Ovary (tissue), 7 donors: ENCODE measurements at regions not wholly inside any gene's neighbourhood (a gene's known extent, or its start where the extent isn't known, plus 50 kb on each side); places are given as distances from the start of the nearest gene placed in this dataset.
"Not testable (repeated sequence)": the region's sequence is repeated elsewhere in the genome, so short reads cannot be mapped to it uniquely, and the experiment has no call there.

Source experiments
- DNase-seq, 5 donors: peaks; one replicate each; pipeline ENCODE4 v3.0.0-alpha.2; 2019 to 2020
- H3K27ac ChIP-seq, 2 donors: fragments of 200-600 bp; one replicate each; pipeline versions ENCODE4 v1.5.1 to v1.8.0; 2019 to 2022
- H3K27me3 ChIP-seq: fragments of 200-600 bp; one replicate; pipeline ENCODE4 v1.8.0; 2022
- H3K36me3 ChIP-seq: fragments of 200-600 bp; sonication (generic); one replicate; pipeline ENCODE4 v1.5.1; 2019
- H3K4me1 ChIP-seq: one replicate; pipeline ENCODE4 v1.8.1; 2013; ENCODE audit warnings: mild to moderate bottlenecking, moderate library complexity; ENCODE audit not compliant: insufficient read depth
- H3K4me3 ChIP-seq: fragments of 200-600 bp; sonication (generic); one replicate; pipeline ENCODE4 v1.5.1; 2017
- H3K9me3 ChIP-seq, 2 donors: fragments of 200-600 bp in 1 of 2; sonication (generic) in 1 of 2; one replicate each; pipeline versions ENCODE4 v1.5.1 to v1.8.1; 2013 to 2019; ENCODE audit warnings: mild to moderate bottlenecking in 1 of 2, moderate library complexity in 1 of 2
- EP300 ChIP-seq: sonication (generic); formaldehyde crosslinking; IDR thresholded peaks from one replicate; pipeline ENCODE4 v1.6.1; 2017; ENCODE audit warnings: antibody characterized with exemption
- POLR2A ChIP-seq: fragments of 450-650 bp; IDR thresholded peaks from one replicate; pipeline ENCODE4 v1.6.1; 2017; ENCODE audit warnings: antibody characterized with exemption, mild to moderate bottlenecking, moderate library complexity
- WGBS, 3 donors: extraction: QIAGEN DNeasy Blood & Tissue Kit in 1 of 3; methylation state at CpG; one replicate each; pipeline versions ENCODE4 v1.1.5 to v1.1.7; 2013 to 2017; 5-methylcytosine and 5-hydroxymethylcytosine counted together
- intact Hi-C, 4 donors: fragments of 100-400 bp; cut with DNase I; formaldehyde crosslinking; loops; one replicate each; pipeline versions ENCODE4 v1.11.0 to v1.15.1; 2022 to 2023
- TF ChIP-seq, protein P1 (sequence below), 3 donors: fragments of 450-650 bp in 2 of 3; fragments of 200-600 bp in 1 of 3; IDR thresholded peaks; one replicate each; pipeline versions ENCODE4 v1.5.1 to v1.8.0; 2016 to 2022; ENCODE audit warnings: antibody characterized with exemption in 3 of 3, mild to moderate bottlenecking in 1 of 3
- donor health status: DM: no; HTN: no; CAD: no; lungs with moderate emphysema.
- donor health status: DM: no; HTN: no; CAD: no.
- donor health status: Bipolar disorder and iron deficiency.
- donor health status: DM: no; HTN: no; CAD: no.
- donor health status: DM: yes; HTN: yes; CAD: no.

DNA sequence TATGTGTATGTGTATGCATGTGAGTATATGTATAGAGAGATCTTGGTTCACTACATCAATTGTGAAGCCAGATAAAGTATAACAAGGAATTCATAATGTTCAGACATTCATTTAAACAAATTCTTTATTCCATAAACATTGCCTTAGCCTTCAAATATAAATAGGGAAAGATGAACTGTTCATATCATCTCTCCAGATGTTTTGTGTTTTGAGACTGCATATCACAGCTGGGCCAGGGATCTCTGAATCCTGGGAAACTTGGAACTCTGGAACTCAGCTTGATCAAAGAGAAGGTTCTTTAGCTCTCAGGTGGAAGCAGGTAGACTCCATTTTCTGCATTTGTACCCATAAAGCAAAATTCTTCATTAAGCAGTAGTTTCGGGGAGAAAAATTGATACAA, 272.6 kb upstream of the ETAA1 start:
- WGBS, 3 donors = 80 to 100% (median 93%) methylated on average over 1 of the region's 1 CpG
- intact Hi-C loops = no loop called here
- Histone ChIP-seq H3K36me3 (no peaks in the 10 kb centered on the region), H3K27ac (no peak overlapping the region), H3K27me3 (no peaks in the 10 kb centered on the region), H3K4me1 (no peaks in the 10 kb centered on the region), H3K4me3 (no peak overlapping the region), H3K9me3 (no peaks in the 10 kb centered on the region)
- DNase-seq = no peak
- TF ChIP-seq, protein P1, sequence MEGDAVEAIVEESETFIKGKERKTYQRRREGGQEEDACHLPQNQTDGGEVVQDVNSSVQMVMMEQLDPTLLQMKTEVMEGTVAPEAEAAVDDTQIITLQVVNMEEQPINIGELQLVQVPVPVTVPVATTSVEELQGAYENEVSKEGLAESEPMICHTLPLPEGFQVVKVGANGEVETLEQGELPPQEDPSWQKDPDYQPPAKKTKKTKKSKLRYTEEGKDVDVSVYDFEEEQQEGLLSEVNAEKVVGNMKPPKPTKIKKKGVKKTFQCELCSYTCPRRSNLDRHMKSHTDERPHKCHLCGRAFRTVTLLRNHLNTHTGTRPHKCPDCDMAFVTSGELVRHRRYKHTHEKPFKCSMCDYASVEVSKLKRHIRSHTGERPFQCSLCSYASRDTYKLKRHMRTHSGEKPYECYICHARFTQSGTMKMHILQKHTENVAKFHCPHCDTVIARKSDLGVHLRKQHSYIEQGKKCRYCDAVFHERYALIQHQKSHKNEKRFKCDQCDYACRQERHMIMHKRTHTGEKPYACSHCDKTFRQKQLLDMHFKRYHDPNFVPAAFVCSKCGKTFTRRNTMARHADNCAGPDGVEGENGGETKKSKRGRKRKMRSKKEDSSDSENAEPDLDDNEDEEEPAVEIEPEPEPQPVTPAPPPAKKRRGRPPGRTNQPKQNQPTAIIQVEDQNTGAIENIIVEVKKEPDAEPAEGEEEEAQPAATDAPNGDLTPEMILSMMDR (IDR thresholded peaks at IDR 0.05) = no peak
- TF ChIP-seq POLR2A = no peak
- no peak for TF ChIP-seq EP300

DNA sequence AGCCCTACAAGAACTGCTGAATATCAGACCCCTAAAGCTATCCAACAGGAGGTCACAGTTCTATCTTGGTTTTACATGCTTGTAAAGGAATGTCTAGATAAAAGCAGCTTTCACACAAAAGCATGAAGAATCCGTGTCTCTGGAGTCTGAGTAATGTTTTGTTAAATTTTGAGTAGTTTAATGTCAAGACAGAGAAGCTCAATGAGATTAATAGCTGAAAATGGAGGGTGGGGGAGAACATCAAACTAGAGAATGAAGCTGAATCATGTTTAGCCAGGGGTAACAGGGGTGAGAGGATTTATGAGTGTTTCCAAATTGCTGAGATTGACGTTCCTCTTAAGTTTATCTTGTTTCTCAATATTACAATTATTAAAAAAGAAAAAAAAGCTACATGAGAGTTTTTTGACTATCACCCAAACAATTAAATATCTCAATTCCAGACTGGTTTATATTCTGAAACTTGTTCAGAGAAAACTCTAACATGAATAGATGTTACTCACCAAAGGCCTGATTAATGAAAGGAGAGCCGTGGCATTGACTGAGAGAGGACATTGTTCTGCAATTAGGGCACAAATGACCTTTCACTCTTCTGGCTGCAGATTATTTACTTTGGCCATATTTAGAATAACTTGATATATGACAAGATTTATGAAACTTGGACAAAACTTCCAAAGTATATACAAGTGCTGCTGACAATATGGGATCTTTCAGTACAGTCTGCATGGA, 266.4 kb upstream of the ETAA1 start:
- intact Hi-C loops = no loop called here
- no peak for DNase-seq
- H3K27me3 ChIP-seq = no peaks in the 10 kb centered on the region
- H3K4me3 ChIP-seq = no peak overlapping the region
- no peak overlapping the region for H3K27ac ChIP-seq
- no peaks in the 10 kb centered on the region for H3K36me3 ChIP-seq
- WGBS, 3 donors = 20 to 28% (median 25%) methylated on average over 3 of the region's 3 CpGs
- H3K4me1 ChIP-seq = no peaks in the 10 kb centered on the region
- no peaks in the 10 kb centered on the region for H3K9me3 ChIP-seq
- TF ChIP-seq, protein P1 (IDR thresholded peaks at IDR 0.05) = no peak
- no peak for TF ChIP-seq EP300
- TF ChIP-seq POLR2A = no peak

DNA sequence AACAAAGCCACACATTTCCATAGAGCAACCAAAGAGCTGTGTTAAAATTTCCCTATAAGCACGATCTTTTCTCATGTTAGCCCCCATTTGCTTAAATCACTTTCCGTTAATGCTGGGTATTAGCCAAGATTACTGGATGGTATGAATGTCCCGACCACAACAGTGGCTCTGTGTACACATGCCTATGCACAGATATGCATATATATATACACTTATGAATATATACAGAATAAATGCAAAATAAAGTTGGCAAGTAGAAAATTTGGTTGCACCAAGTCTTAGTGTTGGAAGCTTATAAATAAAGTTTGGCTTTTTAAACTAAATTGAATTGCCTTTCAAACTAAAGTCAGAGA, 265.9 kb upstream of the ETAA1 start:
- no peak for DNase-seq
- intact Hi-C loops = no loop called here
- Histone ChIP-seq H3K4me3 (no peak overlapping the region), H3K4me1 (no peaks in the 10 kb centered on the region), H3K9me3 (no peaks in the 10 kb centered on the region), H3K27ac (no peak overlapping the region), H3K27me3 (no peaks in the 10 kb centered on the region), H3K36me3 (no peaks in the 10 kb centered on the region)
- TF ChIP-seq, protein P1 (IDR thresholded peaks at IDR 0.05) = no peak
- TF ChIP-seq POLR2A = no peak
- TF ChIP-seq EP300 = no peak
- WGBS, 3 donors = 77 to 85% (median 78%) methylated on average over 3 of the region's 3 CpGs

DNA sequence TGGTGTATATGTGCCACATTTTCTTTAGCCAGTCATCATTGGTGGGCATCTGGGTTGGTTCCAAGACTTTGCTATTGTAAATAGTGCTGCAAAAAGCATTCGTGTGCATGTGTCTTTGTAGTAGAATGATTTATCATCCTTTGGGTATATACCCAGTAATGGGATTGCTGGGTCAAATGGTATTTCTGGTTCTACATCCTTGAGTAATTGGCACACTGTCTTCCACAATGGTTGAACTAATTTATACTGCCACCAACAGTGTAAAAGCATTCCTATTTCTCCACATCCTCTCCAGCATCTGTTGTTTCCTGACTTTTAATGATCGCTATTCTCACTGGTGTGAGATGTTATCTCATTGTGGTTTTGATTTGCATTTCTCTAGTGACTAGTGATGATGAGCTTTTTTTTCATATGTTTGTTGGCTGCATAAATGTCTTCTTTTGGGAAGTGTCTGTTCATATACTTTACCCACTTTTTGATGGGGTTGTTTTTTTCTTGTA, 264.6 kb upstream of the ETAA1 start:
- H3K4me1 ChIP-seq, H3K27me3 ChIP-seq, H3K4me3 ChIP-seq, H3K27ac ChIP-seq, H3K9me3 ChIP-seq, H3K36me3 ChIP-seq, intact Hi-C loops, DNase-seq: not testable (repeated sequence)
- 88 to 92% (median 92%) methylated on average over 2 of the region's 2 CpGs for WGBS, 3 donors

DNA sequence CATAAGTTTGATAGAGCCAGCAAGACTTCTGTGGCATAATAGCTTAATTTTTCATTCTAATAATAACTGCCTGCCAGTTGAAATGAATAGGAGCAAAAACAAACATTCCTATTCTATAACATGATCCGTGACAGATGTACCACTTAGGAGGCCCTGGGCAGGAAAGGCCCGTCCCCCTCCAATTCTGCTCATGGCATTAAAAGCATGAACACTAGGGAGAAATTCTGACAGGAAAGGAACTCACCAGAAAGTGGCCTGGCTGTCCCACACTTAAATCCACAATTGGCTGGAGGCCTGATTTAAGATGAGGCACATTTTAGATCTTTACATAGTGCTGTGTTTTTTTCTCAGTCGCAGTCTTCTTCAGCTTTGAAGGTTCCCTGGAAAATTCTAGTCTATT, 261.9 kb upstream of the ETAA1 start:
- TF ChIP-seq POLR2A (no peak), EP300 (no peak)
- TF ChIP-seq, protein P1 (IDR thresholded peaks at IDR 0.05) = no peak
- Histone ChIP-seq H3K27me3 (no peaks in the 10 kb centered on the region), H3K27ac (no peak overlapping the region), H3K9me3 (no peaks in the 10 kb centered on the region), H3K4me1 (no peaks in the 10 kb centered on the region), H3K36me3 (no peaks in the 10 kb centered on the region), H3K4me3 (no peak overlapping the region)
- 90 to 94% (median 93%) methylated on average over 3 of the region's 3 CpGs for WGBS, 3 donors
- intact Hi-C loops = no loop called here
- DNase-seq = no peak
